Hematopoietic multipotent progenitor cell treated with erythropoietin and hydrocortisone succinate and interleukin-3 and kit ligand, for 4 days (in vitro differentiated cells): ENCODE measurements at regions not wholly inside any gene's neighbourhood (a gene's known extent, or its start where the extent isn't known, plus 50 kb on each side); places are given as distances from the start of the nearest gene placed in this dataset.
"Not testable (repeated sequence)": the region's sequence is repeated elsewhere in the genome, so short reads cannot be mapped to it uniquely, and the experiment has no call there.

Experiments
- DNase-seq: peaks from one replicate; pipeline ENCODE4 v3.0.0-alpha.2; 2015

DNA sequence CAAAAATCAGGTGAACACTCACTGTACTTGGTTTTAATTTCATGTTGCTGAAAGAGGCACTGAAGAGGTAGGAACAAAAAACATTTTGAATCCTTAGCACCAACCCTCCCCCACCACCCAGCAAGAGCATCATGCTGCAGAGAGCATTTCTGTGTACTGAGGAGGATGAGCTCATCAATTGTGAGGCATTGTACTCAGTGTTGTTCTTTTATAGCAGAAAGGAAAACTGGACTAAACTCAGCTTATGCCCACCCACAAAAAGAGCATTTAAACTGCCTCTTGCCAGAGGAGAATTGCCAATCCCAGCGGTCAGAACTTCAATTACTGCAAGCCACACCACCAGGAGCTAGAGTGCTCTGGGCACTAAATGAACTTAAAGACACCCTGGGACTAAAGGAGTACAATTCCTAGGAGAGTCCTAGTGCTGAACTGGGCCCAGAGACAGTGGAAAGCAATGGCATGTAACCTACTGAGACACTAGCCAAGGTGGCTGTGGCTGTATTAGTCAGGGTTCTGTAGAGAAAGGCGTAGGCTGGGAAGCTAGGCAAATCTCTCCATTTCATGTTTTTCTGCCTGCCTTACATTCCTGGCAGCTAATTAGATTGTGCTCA lies 280.7 kb upstream of the KLHL4 start:
- DNase-seq: no peak

DNA sequence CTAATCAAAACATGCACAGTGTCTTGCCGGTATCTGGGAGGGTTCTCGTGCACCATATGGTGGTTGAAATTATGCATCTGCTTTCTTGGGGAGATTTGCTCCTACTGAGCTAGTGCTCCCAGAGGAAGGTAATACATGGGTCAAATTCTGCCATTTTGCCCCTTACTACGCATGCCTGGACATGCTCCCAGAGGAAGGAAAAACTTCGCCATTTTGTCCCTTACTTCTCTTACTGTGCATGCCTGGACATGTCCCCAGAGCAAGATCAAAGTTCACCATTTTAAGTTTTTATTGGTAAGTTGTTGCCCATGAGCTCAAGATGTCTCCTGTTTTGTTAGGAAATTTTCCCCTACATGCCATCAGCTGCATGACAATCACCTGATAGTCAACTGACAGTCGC lies 252.1 kb upstream of the KLHL4 start:
- DNase-seq: no peak

DNA sequence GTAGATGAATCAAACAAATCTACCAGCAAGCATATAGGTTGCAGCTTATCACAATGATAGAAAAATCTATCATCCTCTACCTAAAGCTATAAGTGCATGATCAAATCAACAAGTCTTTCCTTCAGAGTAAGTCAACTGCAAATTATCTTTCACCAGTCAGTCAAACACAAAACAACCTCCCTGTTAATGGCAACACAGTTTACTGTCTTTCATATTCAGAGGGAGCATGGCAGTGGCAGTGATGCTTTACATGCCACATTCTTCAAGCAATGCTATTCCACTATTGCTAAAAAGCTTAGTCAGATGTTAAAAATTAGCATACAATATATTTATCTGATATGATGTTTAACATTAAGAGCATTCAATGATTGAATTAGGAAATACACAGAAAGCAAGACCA lies 245.1 kb upstream of the KLHL4 start:
- DNase-seq: no peak

DNA sequence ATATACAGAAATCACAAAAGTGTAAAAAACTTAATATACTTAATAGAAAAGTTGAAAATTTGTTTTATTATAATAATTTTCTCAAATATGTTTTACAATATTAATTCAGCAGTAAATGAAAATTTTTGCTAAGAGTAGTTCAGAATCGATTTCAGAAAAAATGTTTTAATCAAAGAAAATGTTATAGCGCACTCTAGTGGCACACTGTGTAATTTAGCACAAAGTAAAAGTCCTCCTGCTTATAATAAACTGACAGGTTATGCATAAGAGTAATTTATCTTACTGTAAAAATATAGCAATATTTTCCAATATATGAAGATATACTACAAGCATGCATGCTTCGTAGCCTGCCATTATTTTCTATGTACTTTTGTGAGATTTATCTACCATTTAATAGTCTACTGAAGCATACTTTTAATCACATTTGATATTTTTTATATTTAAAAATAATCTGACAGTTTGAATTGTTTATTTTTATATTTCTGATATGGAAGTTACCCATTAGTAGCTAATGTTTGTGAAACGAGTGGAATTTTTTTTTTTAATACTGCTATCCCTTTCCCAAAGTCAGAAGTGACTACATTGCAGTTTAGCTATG lies 217.9 kb upstream of the KLHL4 start:
- DNase-seq: peak; percentile 41

DNA sequence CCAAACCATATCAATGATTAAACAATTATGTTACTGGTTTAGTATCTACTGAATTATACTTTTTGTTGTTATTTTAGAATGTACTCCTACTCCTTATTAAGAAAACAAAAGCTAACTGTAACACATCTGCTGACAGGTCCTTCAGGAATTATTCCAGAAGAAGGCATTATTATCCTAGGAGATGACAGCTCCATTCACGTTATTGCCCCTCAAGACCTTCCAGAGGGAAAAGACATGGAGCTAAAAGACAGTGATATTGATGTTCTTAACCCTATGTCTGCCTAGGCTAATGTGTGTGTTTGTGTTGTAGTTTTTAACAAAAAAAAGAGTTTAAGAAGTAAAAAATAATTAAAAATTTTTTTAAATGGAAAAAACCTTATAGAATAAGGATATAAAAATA lies 206.8 kb upstream of the KLHL4 start:
- no peak for DNase-seq

DNA sequence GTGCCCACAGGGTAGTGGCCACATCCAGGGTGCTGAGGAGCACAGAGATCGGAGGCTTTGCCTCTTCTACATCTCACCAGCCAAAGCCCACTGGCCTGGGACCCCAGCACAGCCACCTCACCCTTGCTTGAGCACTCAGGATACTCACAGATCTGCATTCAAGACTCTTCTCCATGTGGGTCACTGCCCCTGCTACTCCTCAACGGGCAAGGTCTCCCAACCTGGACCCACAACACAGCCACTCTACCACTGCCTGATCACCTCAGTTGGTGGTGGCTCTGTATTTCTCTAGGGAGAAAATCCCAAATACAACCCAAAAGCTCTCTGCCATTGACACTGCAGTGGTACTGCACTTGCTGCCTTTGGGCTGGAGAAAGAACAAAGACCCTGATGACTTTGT lies 190.3 kb upstream of the KLHL4 start:
- DNase-seq: no peak

DNA sequence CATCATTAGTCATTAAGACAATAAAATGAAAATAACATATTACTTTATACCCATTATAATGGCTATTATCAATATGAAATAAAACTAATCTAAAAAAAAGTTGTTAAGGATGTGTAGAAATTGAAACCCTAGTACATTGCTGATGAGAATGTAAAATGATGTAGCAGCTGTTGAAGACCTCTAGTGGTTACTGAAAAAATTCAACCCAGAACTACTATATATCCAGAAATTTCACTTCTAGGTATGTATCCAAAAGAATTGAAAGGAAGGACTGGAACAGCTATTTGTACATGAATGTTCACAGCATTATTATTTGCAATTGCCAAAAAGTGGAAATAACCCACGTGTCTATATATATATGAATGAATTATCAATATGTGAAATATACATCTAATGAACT lies 180.3 kb upstream of the KLHL4 start:
- DNase-seq: no peak

DNA sequence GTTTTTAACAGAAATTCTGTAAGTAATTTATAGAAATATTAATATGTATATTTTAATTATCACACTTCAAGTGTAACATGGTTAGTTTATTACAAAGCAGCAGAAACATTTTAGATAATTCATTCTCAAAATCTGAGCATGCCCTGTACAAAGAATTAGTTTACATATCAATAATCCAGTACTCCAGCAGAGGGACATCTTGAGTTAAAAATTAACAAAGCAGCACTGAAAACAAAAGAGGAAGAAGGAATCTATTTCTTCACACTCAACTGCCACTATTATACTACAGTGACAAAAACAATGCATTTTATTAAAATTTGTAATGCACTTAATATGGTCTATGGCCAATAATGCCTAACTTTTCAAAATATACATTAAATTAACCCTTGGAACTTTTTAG lies 179.1 kb upstream of the KLHL4 start:
- peak; percentile 55 for DNase-seq

DNA sequence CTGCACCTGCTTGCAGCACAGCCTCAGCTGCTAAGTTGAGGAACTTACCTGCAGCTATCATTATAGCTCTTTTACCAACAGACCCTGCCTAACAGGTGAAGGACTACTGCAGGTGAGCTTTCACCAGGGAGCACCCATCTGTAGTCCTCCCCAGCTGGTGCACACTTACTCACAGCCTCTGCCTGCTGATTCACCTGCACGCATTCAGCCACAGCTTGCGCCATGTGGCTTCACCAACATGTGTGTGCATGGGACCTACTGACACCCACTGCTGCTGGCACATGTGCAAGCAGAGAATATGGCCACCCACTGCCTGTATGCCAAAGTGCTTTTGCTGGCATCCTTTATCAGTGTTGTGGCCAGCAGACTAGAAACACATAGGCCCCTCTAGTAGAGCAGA lies 146.7 kb upstream of the KLHL4 start:
- DNase-seq: no peak

DNA sequence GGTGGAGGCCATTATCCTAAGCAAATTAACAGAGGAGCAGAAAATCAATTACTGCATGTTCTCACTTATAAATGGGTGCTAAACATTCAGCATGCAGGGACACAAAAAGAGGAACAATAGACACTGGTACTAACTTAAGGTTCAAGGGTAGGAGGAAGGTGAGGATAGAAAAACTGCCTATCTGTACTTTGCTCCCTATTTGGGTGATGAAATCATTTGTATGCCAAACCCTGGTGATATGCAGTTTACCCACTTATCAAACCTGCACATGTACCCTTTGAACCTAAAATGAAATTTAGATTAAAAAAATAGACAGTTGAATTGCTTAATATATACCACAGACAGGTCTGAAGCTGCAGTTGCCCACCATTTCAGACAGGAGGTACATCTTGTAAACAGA lies 143.3 kb upstream of the KLHL4 start:
- DNase-seq: no peak

DNA sequence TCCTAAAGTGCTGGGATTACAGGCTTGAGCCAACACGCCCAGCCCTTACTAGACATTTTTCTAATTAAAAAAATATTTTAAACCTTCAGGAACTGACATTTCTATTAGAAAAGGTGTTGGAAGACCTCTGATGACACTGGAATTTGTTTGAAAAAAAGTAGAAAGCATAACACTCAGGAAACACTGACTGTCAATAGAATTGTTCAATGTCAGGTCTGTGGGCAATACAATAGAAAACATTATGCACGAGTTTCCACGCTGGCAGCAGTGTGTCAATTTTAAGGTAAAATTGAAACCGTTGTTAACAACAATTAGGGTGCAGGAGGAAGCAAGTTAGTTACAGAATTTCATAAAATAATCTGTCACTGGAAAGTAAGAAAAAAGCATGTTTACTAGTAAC lies 140.7 kb upstream of the KLHL4 start:
- DNase-seq: no peak

DNA sequence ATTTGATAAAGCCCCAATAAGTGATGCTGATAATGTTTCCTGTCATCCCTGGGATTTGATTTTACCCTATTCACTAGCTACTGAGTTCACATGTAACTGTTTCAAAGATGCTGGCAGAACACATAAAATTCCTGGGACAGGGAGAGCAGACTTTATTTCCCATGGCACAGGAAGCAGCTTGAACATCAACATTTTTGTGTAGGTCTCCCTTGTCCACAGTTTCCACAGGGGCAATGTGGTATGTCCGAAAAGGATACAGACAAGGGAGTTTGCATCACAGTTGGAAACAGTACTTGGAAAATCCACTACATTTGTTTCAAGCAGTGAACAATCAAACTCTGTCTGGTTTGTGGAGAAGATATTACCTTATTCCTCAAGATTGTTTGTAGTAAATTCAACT lies 129.2 kb upstream of the KLHL4 start:
- DNase-seq: no peak

DNA sequence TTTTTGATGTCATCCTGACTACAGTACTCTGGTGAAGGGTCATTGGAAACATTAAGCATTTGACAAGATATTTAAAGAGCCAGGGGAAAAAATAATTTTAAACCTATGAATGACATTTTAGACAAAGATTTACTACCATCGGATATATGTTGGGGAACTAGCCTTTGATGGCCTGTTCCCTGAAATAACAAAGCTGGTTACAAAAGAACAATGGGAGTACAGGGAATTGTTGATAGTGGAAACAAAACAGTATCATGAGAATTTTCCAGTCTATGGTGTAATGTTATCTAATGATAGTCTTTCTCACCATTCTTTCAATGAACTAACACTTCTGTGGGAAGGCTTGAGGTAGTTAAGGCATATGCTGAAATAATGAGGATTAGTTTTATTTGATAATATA lies 125.9 kb upstream of the KLHL4 start:
- DNase-seq: no peak

DNA sequence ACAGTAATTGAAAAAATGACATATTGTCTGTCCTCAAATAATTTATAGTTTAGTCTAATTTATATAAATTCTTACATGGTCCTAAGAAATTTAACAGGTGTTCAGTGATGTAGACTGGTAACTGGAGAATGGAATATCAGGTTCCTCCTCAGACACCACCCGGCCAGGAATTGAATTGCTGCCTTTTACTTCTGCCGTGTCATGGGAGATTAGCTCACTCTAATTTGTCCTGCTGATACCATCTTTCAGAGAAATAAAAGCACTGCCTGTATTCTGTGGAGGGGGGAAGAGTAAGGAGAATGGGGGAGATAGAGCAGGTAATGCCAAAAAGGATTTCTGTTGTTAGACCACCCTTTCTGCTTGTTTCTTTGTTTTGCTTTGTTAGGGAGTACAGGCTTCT lies 125.2 kb upstream of the KLHL4 start:
- no peak for DNase-seq

DNA sequence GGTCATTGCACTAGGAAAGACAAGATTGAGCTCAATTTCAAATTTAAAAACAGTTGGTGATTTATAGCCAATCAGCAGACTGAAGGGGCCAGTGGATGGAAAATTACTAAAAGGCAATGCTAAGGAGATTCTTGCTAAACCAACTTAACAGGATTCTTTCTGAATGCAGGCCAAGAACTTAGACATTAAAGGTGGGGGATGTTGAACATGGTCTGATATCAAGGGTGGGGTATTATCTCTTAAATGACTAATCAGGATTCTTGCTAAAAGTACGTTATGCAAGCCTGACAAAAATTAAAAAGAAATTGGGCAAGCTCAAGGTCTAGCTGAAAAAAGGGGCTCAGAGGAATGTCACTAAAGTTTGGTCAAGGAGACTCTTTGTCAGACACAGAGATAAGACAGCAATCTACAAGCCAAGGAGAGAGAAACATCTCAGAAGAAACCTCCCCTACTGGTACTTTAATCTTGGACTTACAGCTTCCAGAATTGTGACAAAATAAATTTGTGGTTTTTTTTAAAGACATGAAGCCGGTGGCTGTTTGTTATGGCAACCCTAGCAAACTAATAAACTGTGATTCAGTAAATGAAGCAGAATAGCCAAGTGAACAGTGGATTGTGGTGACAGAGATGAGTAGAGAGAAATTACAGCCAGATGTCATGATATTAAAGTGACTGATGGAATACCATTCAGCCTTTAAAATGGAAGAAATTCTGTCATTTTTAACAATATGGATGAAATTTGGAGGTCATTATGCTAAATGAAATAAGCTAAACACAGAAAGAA lies 120.3 kb upstream of the KLHL4 start:
- DNase-seq: no peak

DNA sequence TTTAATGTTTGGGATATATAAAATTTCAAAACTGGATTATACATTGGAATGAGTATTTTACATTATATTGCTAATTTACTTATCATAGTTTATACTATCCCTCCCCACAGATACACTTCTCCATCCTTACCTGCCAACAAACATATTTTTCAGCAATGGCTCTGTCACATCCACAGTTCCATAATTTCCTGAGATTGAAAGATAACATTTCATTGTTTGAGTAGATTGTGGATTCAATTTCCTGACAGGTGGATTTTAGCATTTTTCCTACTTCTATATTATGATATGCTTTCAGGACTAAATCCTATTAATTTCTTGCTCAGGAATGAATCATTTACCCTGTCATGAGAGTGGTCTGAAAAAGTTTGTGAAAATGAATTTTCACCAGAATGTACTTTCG lies 115.3 kb upstream of the KLHL4 start:
- no peak for DNase-seq

DNA sequence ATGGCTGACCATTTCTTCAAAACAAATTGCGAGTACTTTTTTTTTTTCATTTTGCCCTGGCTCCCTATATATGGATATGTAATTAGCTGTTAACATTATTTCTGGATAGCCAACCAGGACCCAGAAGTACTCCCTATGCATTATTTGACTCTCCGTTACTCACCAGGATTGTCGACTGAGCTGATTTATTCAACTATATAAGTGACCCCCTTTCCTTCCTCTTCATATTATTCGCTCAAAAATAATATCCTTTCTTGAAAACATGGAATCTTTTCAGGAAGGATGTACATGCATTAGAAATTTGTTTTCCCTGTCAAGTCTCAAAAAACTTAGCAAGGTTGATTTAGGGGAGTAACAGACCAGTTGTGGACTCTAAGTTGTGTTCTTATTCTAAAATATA lies 114.1 kb upstream of the KLHL4 start:
- no peak for DNase-seq

DNA sequence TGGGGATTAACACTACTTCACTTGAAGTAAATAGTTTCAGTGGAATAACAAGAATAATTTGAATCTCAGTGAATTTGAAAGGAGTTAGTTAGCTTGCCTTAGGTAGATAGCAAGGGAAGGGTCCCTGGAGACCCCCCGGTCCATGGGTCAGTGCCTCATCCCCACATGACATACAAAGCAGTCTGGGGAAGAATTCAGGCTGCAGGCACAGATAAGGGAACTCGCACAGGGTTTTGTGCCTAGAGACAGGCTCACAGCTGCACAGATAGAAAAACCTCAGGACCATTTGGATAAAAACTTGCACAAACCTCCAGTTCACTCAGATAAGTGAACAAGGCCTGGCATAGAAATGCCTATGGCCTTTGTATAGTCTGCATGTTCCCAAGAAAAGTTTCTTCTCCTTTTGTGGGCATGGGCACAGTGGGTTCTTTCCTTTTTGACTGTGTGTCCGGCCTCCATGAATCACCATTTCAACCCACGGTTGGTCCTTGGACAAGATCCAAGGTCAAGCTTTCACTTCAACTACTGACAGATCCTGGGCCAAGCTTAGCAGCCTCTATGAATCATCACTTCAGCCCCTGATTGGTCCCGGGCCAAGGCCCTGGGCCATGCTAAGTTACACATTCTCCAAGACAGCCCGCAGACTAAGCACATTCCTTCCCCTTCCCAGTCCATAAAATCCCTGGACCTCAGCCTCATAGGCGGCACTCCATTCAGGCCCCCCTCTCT lies 108.3 kb upstream of the KLHL4 start:
- DNase-seq: no peak

DNA sequence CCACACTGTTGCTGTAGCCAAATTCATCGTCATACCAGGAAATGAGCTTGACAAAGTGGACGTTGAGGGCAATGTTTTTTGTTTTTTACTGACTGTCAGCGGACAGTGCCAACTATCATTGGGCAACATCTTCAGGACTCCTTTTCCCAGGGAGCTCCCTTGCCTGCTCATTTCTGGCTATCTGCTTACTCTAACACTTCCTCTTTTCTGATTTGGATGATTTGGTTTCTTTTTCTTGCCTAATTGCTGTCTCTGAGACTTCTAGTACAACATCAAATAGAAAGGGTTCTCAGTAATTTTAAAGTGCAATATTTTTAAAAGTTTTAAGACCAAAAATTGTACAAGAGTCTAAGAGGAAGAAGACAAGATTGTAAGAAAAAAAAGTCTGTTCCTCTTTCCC lies 92.0 kb upstream of the KLHL4 start:
- DNase-seq: no peak

DNA sequence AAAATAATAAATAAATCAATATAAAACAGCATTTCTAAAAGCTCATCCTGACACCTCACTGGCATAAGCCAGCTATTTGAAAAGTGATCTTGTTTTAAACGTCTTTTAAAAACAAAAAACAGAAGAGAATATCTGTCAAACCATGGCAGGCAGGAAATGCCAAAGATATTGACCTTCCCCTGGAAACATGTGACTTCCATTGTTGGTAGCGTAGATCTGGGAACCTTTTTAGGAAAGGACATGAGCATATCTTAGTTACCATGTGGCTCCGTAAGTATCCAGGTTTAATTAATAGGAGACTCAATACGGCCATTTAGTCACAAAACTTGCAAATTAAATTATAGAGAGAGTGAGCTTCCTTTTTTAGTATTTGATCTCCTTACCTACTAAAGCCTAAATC lies 83.0 kb upstream of the KLHL4 start:
- DNase-seq: no peak

DNA sequence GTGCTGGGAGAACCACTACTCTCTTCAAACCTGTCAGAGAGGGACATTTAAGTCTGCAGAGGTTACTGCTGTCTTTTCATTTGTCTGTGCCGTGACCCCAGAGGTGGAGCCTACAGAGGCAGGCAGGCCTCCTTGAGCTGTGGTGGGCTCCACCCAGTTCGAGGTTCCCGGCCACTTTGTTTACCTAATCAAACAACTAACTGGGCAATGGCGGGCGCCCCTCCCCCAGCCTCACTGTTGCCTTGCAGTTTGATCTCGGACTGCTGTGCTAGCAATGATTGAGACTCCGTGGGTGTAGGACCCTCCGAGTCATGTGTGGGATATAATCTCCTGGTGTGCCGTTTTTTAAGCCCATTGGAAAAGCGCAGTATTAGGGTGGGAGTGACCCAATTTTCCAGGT lies 69.0 kb upstream of the KLHL4 start:
- DNase-seq: not testable (repeated sequence)

DNA sequence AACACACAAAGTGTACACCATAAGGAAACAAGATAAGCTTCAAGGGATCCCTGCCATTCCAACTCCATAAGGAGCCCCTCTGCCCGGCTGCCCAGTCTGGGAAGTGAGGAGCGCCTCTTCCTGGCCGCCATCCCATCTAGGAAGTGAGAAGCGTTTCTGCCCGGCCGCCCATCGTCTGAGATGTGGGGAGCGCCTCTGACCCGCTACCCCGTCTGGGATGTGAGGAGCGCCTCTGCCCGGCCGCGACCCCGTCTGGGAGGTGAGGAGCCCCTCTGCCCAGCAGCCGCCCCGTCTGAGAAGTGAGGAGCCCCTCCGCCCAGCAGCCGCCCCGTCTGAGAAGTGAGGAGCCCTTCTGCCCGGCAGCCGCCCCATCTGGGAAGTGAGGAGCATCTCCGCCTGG lies 51.8 kb upstream of the KLHL4 start:
- DNase-seq: not testable (repeated sequence)
